ENCODE measurements at regions not wholly inside any gene's neighbourhood (a gene's known extent, or its start where the extent isn't known, plus 50 kb on each side); places are given as distances from the start of the nearest gene placed in this dataset.

- no peak for TF ChIP-seq CTCF (IDR thresholded peaks at IDR 0.05; ENCODE audit: poor library complexity, severe bottlenecking)
- Histone ChIP-seq H3K27ac (ENCODE audit: poor library complexity, severe bottlenecking) (no peak overlapping the region), H3K36me3 (ENCODE audit: low read depth) (no peaks in the 10 kb centered on the region), H3K4me1 (ENCODE audit: insufficient read depth, poor library complexity, severe bottlenecking) (no peaks in the 10 kb centered on the region), H3K27me3 (ENCODE audit: insufficient read depth, poor library complexity, severe bottlenecking) (no peaks in the 10 kb centered on the region), H3K4me3 (ENCODE audit: severe bottlenecking) (no peak overlapping the region), H3K9me3 (ENCODE audit: severe bottlenecking) (no peaks in the 10 kb centered on the region)
- ATAC-seq (ENCODE audit: low read depth) (no peak), DNase-seq (ENCODE audit: low spot score) (no peak)
Observed at GRCh38 chr10:128476845-128477244, 350.6 kb upstream of the MKI67 start.

- ATAC-seq (ENCODE audit: low read depth): no peak
- TF ChIP-seq CTCF (IDR thresholded peaks at IDR 0.05; ENCODE audit: poor library complexity, severe bottlenecking): no peak
- Histone ChIP-seq H3K36me3 (ENCODE audit: low read depth) (no peaks in the 10 kb centered on the region), H3K27me3 (ENCODE audit: insufficient read depth, poor library complexity, severe bottlenecking) (no peaks in the 10 kb centered on the region), H3K27ac (ENCODE audit: poor library complexity, severe bottlenecking) (no peak overlapping the region), H3K4me1 (ENCODE audit: insufficient read depth, poor library complexity, severe bottlenecking) (no peaks in the 10 kb centered on the region), H3K9me3 (ENCODE audit: severe bottlenecking) (no peaks in the 10 kb centered on the region), H3K4me3 (ENCODE audit: severe bottlenecking) (no peak overlapping the region)
- no peak for DNase-seq (ENCODE audit: low spot score)
Observed at GRCh38 chr10:128480601-128481000, 354.4 kb upstream of the MKI67 start.

GRCh38 chr10:128481152-128481840 is 355.1 kb upstream of the MKI67 start:
- ATAC-seq (ENCODE audit: low read depth): no peak
- TF ChIP-seq CTCF (IDR thresholded peaks at IDR 0.05; ENCODE audit: poor library complexity, severe bottlenecking): no peak

GRCh38 chr10:128482052-128482451 is 355.8 kb upstream of the MKI67 start:
- Histone ChIP-seq H3K36me3 (ENCODE audit: low read depth) (no peaks in the 10 kb centered on the region), H3K4me1 (ENCODE audit: insufficient read depth, poor library complexity, severe bottlenecking) (no peaks in the 10 kb centered on the region), H3K9me3 (ENCODE audit: severe bottlenecking) (no peaks in the 10 kb centered on the region), H3K27me3 (ENCODE audit: insufficient read depth, poor library complexity, severe bottlenecking) (no peaks in the 10 kb centered on the region), H3K4me3 (ENCODE audit: severe bottlenecking) (no peak overlapping the region), H3K27ac (ENCODE audit: poor library complexity, severe bottlenecking) (no peak overlapping the region)
- DNase-seq (ENCODE audit: low spot score) (no peak), ATAC-seq (ENCODE audit: low read depth) (no peak)
- TF ChIP-seq CTCF (IDR thresholded peaks at IDR 0.05; ENCODE audit: poor library complexity, severe bottlenecking): no peak

More at GRCh38 chr10:128481152-128481840, 355.1 kb upstream of the MKI67 start:
- DNase-seq (ENCODE audit: low spot score): no peak
- Histone ChIP-seq H3K4me3 (ENCODE audit: severe bottlenecking) (no peak overlapping the region), H3K27ac (ENCODE audit: poor library complexity, severe bottlenecking) (no peak overlapping the region), H3K9me3 (ENCODE audit: severe bottlenecking) (no peaks in the 10 kb centered on the region), H3K27me3 (ENCODE audit: insufficient read depth, poor library complexity, severe bottlenecking) (no peaks in the 10 kb centered on the region), H3K4me1 (ENCODE audit: insufficient read depth, poor library complexity, severe bottlenecking) (no peaks in the 10 kb centered on the region), H3K36me3 (ENCODE audit: low read depth) (no peaks in the 10 kb centered on the region)

- H3K27ac ChIP-seq (ENCODE audit: poor library complexity, severe bottlenecking): no peak overlapping the region
- no peak for ATAC-seq (ENCODE audit: low read depth)
- H3K27me3 ChIP-seq (ENCODE audit: insufficient read depth, poor library complexity, severe bottlenecking): no peaks in the 10 kb centered on the region
- no peak for DNase-seq (ENCODE audit: low spot score)
- H3K4me3 ChIP-seq (ENCODE audit: severe bottlenecking): no peak overlapping the region
- H3K4me1 ChIP-seq (ENCODE audit: insufficient read depth, poor library complexity, severe bottlenecking): no peaks in the 10 kb centered on the region
- no peak for TF ChIP-seq CTCF (IDR thresholded peaks at IDR 0.05; ENCODE audit: poor library complexity, severe bottlenecking)
- H3K9me3 ChIP-seq (ENCODE audit: severe bottlenecking): no peaks in the 10 kb centered on the region
- H3K36me3 ChIP-seq (ENCODE audit: low read depth): no peaks in the 10 kb centered on the region
Observed at GRCh38 chr10:128483216-128483615, 357.0 kb upstream of the MKI67 start.

Measured in RWPE2 (cell line).